Skin epidermis (tissue), 12 donors: ENCODE measurements at regions not wholly inside any gene's neighbourhood (a gene's known extent, or its start where the extent isn't known, plus 50 kb on each side); places are given as distances from the start of the nearest gene placed in this dataset.

Source experiments
- H3K27ac ChIP-seq, 21 experiments: fragments of 200-600 bp; sonication (generic) in 11 of 21; one replicate each; pipeline ENCODE4 v1.5.0; 2020; ENCODE audit warnings: mild to moderate bottlenecking in 3 of 21, inconsistent platforms in 2 of 21, moderate library complexity in 2 of 21
- H3K4me3 ChIP-seq, 7 experiments: fragments of 200-600 bp; sonication (generic) in 2 of 7; one replicate each; pipeline ENCODE4 v1.5.0; 2020; ENCODE audit warnings: inconsistent platforms in 2 of 7, mild to moderate bottlenecking in 2 of 7, moderate library complexity in 1 of 7

DNA sequence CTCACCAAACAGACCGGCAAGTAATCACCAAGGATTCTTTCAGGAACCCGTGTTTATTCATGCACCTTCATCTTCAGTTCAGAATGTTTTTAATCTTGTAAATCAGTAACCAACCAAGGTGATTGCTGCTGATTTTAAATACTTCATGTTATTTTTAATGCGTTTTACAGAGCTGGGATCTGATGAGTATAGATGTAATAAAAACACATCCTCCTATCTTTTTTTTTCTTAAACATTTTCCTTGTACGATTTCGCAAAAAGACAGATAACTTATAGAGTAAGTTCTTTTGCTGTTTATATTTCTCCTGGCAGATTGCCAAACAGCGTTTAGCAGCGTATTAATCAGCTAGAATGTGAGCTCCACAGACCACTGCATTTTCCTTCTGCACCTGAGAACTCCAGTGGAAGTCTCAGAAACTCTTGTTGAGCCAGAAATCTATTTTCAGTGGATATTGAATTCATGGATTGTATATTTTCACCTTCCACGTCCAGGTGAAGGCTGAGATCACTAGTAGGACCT is 397.8 kb upstream of the NRP1 start:
- H3K27ac ChIP-seq = no peak overlapping the region
- H3K4me3 ChIP-seq = no peak overlapping the region

DNA sequence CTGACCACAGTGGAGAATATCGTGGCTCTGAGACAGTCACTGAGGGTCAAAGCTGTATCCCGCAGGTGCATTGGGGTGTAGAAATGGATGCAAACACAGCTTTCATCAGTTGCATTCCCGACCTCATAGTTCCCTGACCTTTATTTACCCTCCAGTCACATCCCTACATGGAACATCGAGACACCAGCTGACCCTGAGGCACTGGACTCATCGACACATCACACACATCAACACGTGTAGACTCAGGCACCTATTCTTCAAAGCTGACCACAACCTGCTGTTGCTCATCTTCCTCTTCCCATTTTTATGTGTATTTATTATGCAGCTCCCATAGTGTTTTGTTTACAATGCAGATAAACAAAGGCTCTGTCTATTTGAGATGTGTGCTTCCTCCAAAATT is 396.9 kb upstream of the NRP1 start:
- Histone ChIP-seq H3K4me3 (no peak overlapping the region), H3K27ac (no peak overlapping the region)

DNA sequence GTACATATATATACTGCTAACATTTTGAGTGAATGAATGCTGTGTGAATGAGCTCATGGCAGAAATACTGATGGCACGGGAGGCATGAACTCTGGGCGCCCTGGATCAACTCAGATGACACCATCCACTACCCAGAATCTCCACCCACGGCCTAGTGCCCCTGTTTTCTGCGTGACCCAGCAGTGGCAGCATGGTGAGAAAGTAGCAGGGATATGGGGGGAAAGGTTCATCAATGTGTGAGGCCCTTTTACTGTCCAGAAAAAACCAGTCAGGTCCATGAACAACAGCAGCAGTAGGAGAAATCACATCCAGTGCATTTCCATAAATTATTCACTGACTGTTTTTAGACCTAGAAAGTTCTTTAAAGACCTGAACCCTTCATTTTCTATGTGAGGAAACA is 391.0 kb upstream of the NRP1 start:
- Histone ChIP-seq H3K4me3 (no peak overlapping the region), H3K27ac (no peak overlapping the region)

DNA sequence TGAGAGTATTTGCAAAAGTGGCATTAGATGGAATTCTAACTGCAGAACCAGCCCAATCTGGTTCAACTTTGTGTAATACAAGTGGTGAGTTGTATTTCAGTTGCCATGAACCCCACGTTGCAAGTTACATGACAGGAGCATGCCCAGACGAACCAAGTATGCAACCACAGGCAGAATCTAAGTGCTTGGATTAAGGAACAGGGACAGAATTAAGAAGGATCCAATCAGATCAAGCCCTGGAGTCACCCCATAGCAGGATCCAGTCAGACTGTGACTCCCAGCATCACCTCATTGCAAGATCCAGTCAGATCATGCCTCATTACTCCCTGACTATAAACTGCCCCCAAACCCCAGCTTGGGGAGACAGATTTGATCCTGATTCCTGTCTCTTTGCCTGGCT is 388.7 kb upstream of the NRP1 start:
- H3K4me3 ChIP-seq = no peak overlapping the region
- no peak overlapping the region for H3K27ac ChIP-seq

DNA sequence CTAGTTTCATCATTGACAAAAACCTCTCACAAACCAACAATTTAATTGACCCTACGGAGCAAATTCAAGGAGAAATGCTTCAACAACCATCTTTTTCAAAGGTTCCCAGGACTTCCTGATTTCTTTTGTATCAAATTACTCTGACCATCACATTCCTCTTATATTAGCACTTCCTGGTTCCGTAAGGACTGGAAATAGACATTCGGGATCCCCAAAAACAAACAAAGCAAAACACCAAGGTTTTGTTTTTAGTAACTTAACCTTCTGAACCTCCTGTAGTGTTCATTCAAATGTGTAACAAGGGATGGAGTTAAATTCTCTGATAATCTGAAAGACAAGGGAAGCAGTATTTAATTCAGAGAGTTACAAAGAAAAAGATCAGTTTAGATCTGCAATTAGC is 387.6 kb upstream of the NRP1 start:
- Histone ChIP-seq H3K4me3 (no peak overlapping the region), H3K27ac (no peak overlapping the region)

DNA sequence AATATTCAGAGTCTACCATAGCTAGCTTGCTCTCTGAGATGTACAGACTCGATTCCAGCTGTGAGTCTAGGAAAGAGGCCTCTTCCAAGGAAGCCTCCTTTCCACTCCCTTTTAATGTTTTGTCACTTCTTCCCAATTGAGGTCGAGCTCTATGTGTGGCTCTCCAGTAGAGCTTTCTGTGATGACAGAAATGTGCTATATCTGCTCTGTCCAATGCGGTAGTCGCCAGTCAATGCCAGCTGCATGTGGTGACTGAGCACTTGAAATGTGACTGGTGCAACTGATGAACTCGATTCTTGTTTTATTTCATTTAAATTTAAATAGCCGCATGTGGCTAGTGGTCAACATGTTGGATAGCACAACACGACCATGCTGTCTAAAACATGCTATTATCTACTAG is 387.0 kb upstream of the NRP1 start:
- no peak overlapping the region for H3K4me3 ChIP-seq
- H3K27ac ChIP-seq = no peak overlapping the region

DNA sequence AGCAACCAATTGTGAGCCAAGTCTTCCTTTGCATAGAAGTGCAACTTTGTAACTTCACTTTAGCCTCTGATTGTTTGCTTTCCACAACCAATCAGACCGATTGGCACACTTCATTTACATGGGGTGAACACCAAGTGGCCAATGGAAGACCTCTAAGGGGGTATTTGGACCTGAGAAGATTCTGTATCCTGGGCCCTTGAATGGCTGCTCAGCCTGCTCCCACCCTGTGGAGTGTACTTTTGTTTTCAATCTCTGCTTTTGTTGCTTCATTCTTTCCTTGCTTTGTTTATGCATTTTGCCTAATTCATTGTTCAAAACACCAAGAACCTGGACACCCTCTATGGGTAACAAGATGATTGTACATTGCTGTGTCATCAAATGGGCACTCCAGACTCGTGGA is 385.7 kb upstream of the NRP1 start:
- no peak overlapping the region for H3K27ac ChIP-seq
- H3K4me3 ChIP-seq = no peak overlapping the region

DNA sequence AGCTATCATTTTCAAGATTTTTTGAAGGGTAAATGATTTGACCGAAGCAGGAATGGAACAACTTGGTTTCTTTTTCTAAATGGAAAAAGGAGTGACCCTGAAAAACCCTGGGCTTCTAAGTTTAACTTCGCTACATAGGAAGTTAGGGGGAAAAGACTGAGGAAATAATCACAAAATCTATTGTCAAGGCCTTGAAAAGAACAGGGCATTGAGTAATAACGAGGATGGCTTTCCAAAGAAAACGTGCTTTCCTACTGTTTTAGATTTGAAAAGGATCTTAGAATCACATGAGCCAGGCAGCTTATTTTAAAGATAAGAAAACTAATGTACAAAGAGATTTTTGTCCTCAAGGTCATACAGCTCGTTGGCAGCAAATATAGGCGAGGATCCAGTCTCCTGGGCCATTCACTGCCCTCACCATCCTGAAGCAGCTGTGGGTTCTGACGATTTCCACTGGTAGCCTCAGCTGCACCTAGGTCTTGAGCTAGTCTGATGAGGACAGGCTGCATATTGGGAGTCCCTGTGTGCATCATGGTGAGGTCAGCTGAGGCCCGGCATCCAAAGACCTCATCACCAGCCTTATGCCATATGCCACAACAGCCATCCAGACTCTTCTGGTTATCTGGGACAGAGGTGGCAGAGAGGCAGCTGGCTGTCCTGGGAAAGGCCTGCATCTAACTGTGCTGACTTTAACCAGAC is 384.7 kb upstream of the NRP1 start:
- no peak overlapping the region for H3K4me3 ChIP-seq

DNA sequence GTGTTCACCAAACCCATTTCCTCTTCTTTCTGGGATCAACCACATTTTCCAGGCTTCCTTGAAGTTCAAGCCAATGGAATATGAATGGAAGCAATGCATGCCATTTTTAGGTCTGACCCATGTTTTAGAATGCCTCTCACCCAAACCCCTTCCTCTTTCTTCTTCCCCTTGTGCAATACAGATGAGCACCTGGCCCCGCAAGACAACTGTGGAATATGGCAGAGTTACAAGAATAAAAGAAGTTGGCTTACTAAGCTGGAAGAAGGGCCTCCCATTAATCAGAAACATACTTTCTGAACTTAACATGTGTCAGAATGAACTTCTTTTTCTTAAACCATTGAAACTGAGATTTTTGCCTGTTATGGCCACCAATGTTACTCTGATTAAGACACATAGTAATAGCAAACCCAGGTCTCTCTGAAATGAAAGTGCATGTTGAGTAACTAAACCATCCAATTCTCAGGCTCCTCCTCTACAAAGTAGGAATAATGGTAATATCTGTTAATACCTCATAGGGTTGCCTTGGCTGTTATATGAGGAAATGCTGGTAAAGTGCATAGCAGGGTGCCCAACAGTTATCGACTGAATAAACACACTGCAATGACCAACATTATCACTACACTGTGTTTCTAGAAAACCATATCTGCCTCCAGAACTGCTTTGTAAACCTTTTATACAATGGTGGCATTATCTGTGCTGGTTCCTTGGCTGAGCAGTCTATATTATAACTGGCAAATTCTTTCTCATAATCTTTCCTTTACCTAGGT is 382.2 kb upstream of the NRP1 start:
- Histone ChIP-seq H3K27ac (no peak overlapping the region), H3K4me3 (no peak overlapping the region)

More for the DNA sequence above, 384.7 kb upstream of the NRP1 start:
- H3K27ac ChIP-seq = no peak overlapping the region

DNA sequence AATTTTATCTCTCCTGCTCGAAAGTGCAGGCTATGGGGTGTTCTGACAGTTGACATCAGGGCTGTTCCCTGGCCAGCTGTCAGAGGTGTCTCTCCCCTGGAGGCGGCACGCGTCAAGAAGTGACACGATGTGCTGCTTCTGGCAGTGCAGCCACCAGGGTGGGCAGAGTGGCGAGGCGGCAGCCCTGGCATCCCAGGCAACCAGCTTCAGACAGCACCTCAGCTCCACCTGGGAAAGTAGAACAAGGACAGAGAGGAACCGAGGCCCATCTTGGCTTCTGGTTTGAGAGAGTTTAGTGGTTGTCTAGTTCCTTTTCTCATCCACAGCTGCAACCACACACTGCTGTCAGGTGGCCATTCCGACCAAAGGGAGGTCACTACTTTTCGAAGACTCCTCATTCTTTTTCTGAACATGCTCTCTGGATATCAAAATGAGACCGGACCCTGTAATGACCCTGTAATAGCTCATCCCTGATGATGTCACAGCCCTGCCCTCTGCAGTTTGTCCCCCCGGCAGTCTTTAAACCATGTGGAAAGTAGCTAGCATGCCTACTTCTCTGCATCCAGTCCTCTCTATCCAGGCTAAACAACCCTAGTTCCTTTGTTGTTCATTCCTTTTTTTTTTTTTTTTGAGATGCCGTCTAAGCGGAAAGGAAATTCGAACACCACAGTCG is 381.0 kb upstream of the NRP1 start:
- no peak overlapping the region for H3K4me3 ChIP-seq
- no peak overlapping the region for H3K27ac ChIP-seq

DNA sequence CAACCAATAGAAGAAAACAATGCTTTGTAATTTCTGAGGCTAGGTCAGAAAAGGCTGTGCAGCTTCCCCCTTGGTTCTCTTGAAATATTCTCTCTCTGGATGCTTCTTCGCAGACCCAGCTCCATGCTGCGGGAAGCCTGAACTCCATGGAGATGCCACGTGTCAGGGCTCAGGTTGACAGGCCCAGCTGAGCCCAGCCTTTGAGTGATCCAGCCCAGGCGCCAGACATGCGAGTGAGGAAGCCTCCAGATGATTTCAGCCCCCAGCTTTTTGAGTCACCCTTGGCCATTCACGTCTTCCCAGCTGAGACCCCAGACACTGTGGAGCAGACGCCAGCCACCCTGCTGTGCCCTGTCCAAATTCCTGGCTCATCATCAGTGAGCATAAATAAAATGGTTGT is 378.4 kb upstream of the NRP1 start:
- Histone ChIP-seq H3K4me3 (no peak overlapping the region), H3K27ac (no peak overlapping the region)

DNA sequence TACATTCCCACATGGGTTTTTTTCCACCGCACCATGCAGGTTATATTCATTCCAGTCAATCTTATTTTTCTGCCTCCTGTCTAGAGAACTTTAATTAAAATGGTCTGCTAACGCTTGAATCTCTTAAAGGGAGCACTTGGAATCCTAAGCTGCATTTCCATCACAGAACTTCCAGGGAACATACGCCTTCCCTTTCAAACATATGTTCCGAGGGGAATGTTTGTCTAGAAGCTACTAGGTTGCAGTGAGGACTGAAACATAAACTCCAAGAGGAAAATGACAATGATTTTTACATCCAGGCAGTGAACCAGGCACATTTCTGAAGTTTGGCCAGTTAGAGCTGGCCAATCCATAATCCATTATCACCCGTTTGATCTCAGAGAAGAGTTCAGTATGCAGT is 375.5 kb upstream of the NRP1 start:
- H3K4me3 ChIP-seq = no peak overlapping the region
- H3K27ac ChIP-seq = no peak overlapping the region

DNA sequence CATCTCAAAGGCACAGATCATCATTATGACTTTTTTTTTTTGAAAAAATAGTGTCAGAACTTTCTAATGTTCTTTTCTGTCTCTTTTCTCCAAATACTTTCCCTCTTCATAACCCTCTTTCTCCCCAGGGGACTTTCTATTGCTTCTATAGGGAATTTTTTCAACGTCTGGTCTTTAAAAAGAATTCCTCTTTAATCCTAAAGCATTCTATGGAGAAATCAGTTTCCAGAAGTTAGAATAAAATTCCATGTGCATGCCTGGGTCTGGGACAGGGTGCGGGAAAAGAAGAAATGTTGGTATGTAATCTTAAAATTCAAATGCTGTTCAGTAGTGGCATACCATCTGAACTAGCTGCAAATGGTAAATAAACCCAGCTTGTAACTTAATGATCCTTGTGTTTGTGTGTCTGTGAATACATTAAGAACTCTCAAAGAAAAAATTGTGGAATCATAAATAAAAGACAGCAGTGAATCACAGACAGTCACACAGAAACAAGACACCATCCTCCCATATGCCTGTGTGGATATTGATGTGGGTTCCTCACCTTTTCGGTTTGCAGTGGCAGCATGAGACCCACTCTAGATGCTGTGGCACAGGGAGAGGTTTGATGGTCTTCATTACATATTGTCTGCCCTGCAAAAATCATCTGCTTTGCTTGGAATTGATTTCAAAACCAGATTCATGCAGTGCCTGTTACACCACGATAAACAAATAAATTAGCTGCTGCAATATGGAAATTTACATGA is 374.7 kb upstream of the NRP1 start:
- no peak overlapping the region for H3K27ac ChIP-seq
- H3K4me3 ChIP-seq = no peak overlapping the region

DNA sequence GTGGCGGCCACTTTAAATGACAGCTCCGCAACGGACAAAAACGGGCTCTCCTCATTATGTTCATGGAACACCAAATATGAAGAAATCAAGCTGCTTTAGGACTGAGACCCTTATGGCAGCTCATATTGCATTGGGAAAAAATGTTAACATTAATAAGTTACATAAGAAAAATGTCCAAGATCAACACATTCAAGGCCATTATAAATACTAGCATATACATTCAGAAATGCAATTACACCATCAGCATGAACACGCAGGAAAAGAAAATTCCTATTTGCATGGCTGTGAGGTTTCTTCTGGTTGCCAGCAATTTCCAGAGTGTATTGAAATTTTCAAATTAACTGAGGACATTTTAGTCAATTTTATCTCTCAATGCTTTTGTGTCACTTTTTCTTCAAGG is 374.1 kb upstream of the NRP1 start:
- no peak overlapping the region for H3K4me3 ChIP-seq
- no peak overlapping the region for H3K27ac ChIP-seq

DNA sequence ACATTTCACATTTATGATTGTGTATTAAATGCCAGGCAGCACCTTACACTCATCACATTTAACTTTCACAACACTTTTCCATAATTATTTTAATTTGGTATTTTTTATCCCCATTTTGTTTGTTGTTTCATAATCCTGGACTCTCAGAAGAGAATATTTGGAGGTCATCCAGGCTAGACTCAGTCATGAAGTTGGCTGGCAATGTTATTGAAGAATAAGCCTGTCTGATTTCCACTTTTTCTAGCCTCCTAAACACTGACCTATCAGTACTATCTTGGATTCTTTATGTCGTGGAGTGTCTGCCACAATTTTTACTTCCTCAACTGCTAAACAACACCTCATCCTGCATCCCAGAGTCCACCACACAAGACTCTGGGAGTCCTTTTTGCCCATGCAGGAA is 372.3 kb upstream of the NRP1 start:
- H3K4me3 ChIP-seq = no peak overlapping the region
- H3K27ac ChIP-seq = peak overlapping the region in 3 of 21 experiments; percentile 5 to 57 (median 8)

DNA sequence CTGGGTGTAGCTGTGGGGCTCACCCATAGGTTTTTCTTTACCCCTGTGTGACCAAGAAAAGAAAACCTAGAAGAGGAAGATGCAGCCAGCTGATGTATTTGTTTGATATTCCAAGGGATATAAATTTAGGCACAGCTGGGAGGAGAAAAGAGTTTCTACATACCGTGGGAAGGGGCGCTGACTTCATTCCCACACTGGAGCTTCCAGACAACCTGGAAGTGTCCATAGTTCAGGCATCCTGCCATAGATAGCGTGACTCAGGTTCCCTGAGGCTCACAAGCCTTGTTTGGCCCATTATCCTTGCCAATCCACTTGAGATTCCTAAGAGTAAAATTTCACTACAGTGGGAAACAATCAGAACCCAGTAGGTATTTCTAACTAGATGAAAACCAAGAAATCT is 371.7 kb upstream of the NRP1 start:
- H3K4me3 ChIP-seq = no peak overlapping the region
- H3K27ac ChIP-seq = peak overlapping the region in 8 of 21 experiments; percentile 5 to 53 (median 24)

DNA sequence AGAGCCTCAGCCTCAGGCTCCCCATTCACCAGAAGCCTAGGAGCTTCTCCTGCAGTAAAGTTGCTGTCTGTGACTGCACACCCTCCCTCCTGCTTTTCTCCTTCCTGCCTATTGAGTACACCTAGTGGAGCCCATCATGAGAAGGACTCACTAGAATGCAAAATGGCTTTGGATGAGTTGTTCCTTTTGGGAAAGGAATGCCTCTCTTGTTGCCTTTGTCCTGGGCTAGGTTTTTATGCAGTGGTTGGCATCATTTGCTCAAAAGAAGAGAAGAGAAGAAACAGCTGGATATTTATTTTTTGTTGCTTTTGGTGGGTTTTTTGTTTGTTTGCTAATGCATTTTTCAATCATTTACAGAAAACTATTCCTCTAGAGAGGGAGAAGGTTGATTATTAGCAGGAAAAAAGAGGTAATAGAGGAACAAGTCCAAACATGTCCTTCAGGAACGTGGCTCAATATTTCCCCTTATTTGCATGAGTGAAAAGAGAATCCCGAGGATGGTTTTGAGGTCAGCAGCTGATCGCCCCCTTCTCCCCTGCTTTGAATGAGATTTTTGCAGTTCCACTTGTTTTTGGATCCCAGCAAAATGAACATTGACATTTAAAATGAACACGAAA is 369.9 kb upstream of the NRP1 start:
- peak overlapping the region in 1 of 21 experiments; percentile 23 for H3K27ac ChIP-seq
- H3K4me3 ChIP-seq = no peak overlapping the region

DNA sequence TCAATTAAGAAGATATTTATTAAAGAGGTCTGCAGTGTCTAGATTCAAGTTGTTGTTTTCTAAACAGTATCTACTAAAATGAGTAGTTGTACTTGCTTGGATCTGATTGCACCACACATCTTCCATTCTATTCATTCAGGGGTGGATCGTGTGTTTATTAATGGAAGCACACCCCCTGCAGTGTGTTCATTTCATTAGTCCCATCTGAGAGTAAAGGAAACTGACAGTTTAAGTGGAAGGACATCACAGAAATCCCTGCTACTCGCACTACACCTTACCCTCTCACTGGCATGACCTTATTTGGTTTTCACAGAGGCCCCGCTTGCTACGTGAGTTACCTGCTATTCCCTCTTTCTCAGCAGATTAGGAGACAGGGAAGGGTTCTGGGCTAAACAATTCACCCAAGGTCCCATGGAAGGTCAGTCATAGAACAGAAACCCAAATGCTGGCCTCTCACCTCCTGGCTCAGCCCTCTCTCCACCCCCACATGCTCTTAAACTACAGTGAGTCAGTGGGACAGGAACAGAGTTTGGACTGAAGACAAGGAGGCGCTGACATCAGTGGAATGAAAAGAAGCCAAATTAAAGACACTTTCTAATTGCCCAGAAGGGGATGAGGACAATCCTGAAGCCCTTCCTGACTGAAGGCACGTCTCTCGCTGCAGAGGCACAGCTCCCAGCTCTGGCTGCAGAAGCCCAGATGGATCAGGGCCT is 369.2 kb upstream of the NRP1 start:
- peak overlapping the region in 1 of 21 experiments; percentile 23 for H3K27ac ChIP-seq
- H3K4me3 ChIP-seq = no peak overlapping the region

DNA sequence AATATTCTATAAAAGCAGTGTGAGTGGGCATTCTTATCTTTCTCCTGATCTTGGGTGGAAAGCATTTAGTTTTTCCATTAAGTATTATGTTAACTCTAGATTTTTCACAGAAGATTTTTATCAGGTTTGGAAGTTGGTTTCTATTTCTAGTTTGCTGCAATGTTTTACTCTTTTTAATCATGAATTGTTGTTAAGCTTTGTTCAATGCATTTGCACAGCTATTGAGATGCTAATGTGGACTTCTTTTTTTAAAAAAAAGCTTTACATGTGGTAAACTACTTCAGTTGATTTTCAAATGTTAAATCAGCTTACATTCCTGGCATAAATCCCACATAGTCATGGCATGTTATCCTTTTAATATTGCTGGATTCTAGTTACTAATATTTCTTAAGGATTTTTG is 363.6 kb upstream of the NRP1 start:
- Histone ChIP-seq H3K27ac (no peak overlapping the region), H3K4me3 (no peak overlapping the region)
